Neural cell (in vitro differentiated cells): ENCODE measurements at regions not wholly inside any gene's neighbourhood (a gene's known extent, or its start where the extent isn't known, plus 50 kb on each side); places are given as distances from the start of the nearest gene placed in this dataset.

ENCODE experiments used
- H2AFZ ChIP-seq: fragments of 200-600, 300-800 bp; sonication (generic), shearing (Covaris generic); 2 replicates; pipeline ENCODE4 v1.6.0; 2014; ENCODE audit warnings: low read depth, mild to moderate bottlenecking, antibody characterized with exemption, low read length, moderate library complexity
- H3F3A ChIP-seq: fragments of 200-600 bp; shearing (Covaris generic); 2 replicates; pipeline ENCODE4 v1.6.1; 2016; ENCODE audit warnings: mild to moderate bottlenecking, moderate library complexity, mixed read lengths, antibody characterized with exemption, low read length; ENCODE audit not compliant: insufficient read depth, poor library complexity, severe bottlenecking
- H3K27ac ChIP-seq: fragments of 200-600, 300-800 bp; sonication (generic), shearing (Covaris generic); 2 replicates; pipeline ENCODE4 v1.5.1; 2014; ENCODE audit warnings: mild to moderate bottlenecking, low read length, moderate library complexity
- H3K27me3 ChIP-seq: fragments of 300-800, 200-600 bp; sonication (generic), shearing (Covaris generic); 2 replicates; pipeline ENCODE4 v1.6.0; 2014; ENCODE audit warnings: mild to moderate bottlenecking, low read depth, low read length, moderate library complexity; ENCODE audit not compliant: insufficient read depth
- H3K36me3 ChIP-seq: fragments of 300-800, 200-600 bp; sonication (generic), shearing (Covaris generic); 2 replicates; pipeline ENCODE4 v1.5.1; 2014; ENCODE audit warnings: mild to moderate bottlenecking, antibody characterized with exemption, low read length, moderate library complexity; ENCODE audit not compliant: insufficient read depth
- H3K4me2 ChIP-seq: fragments of 300-800, 200-600 bp; sonication (generic), shearing (Covaris generic); 2 replicates; pipeline ENCODE4 v1.6.0; 2014; ENCODE audit warnings: mild to moderate bottlenecking, low read length
- H3K4me3 ChIP-seq: fragments of 300-800, 200-600 bp; sonication (generic), shearing (Covaris generic); 2 replicates; pipeline ENCODE4 v1.5.1; 2014; ENCODE audit warnings: mild to moderate bottlenecking, low read length, moderate library complexity
- H3K79me2 ChIP-seq: fragments of 200-600 bp; shearing (Covaris generic); replicated peaks from 2 replicates; pipeline ENCODE4 v1.6.0; 2014; ENCODE audit warnings: mild to moderate bottlenecking, low read length, moderate library complexity; ENCODE audit not compliant: insufficient read depth
- H3K9ac ChIP-seq: fragments of 300-800, 200-600 bp; sonication (generic), shearing (Covaris generic); 2 replicates; pipeline ENCODE4 v1.6.1; 2016; ENCODE audit warnings: mild to moderate bottlenecking, low read length, mixed read lengths
- H3K9me2 ChIP-seq: fragments of 200-600 bp; shearing (Covaris generic); 2 replicates; pipeline ENCODE4 v1.6.1; 2016; ENCODE audit warnings: mild to moderate bottlenecking, low read length, mixed read lengths; ENCODE audit not compliant: insufficient read depth
- H3K9me3 ChIP-seq: fragments of 200-600, 300-800 bp; sonication (generic), shearing (Covaris generic); 2 replicates; pipeline ENCODE4 v1.6.1; 2016; ENCODE audit warnings: mild to moderate bottlenecking, mixed run types, low read length, moderate library complexity, mixed read lengths
- H4K20me1 ChIP-seq: fragments of 200-600 bp; shearing (Covaris generic); 2 replicates; pipeline ENCODE4 v1.6.1; 2016; ENCODE audit warnings: mild to moderate bottlenecking, mixed run types; ENCODE audit not compliant: insufficient read depth
- CTCF ChIP-seq: fragments of 450-650 bp; IDR thresholded peaks from 2 replicates; pipeline ENCODE4 v1.5.1; 2014; ENCODE audit warnings: antibody characterized with exemption, mild to moderate bottlenecking, moderate library complexity; ENCODE audit not compliant: poor library complexity, severe bottlenecking
- EP300 ChIP-seq: fragments of 450-650 bp; conservative IDR thresholded peaks from 2 replicates; pipeline ENCODE4 v1.6.1; 2014; ENCODE audit warnings: antibody characterized with exemption, mild to moderate bottlenecking, moderate library complexity; ENCODE audit not compliant: poor library complexity, severe bottlenecking
- EZH2 ChIP-seq: fragments of 200-600, 300-800 bp; shearing (Covaris generic), sonication (generic); IDR thresholded peaks from 2 replicates; pipeline ENCODE4 v1.6.1; 2014; ENCODE audit warnings: antibody characterized with exemption, low read length, borderline replicate concordance, mild to moderate bottlenecking; ENCODE audit not compliant: insufficient read depth, poor library complexity, severe bottlenecking
- MXI1 ChIP-seq: fragments of 450-650 bp; conservative IDR thresholded peaks from 2 replicates; pipeline ENCODE4 v1.6.1; 2014; ENCODE audit warnings: antibody characterized with exemption, mild to moderate bottlenecking; ENCODE audit not compliant: poor library complexity, severe bottlenecking
- POLR2AphosphoS5 ChIP-seq: IDR thresholded peaks from 2 replicates; pipeline ENCODE4 v1.6.1; 2012
- RAD21 ChIP-seq: fragments of 450-650 bp; conservative IDR thresholded peaks from 2 replicates; pipeline ENCODE4 v1.6.1; 2014; ENCODE audit warnings: antibody characterized with exemption, mild to moderate bottlenecking, moderate library complexity
- REST ChIP-seq: IDR thresholded peaks from 2 replicates; pipeline ENCODE4 v1.6.1; 2012; ENCODE audit warnings: borderline replicate concordance
- SMC3 ChIP-seq: fragments of 450-650 bp; conservative IDR thresholded peaks from 2 replicates; pipeline ENCODE4 v1.6.1; 2014; ENCODE audit warnings: antibody characterized with exemption, mild to moderate bottlenecking, moderate library complexity; ENCODE audit not compliant: poor library complexity
- TAF1 ChIP-seq: IDR thresholded peaks from 2 replicates; pipeline ENCODE4 v1.6.1; 2012; ENCODE audit warnings: low read depth

GRCh38 chr2:223219872-223220657, 168.1 kb downstream of the KCNE4 start:
- Histone ChIP-seq H3F3A (no peaks in the 10 kb centered on the region), H3K4me3 (no peak overlapping the region), H4K20me1 (no peaks in the 10 kb centered on the region), H3K9ac (no peak overlapping the region), H3K36me3 (no peaks in the 10 kb centered on the region), H2AFZ (no peak overlapping the region), H3K4me2 (no peak overlapping the region), H3K79me2 (no peaks in the 10 kb centered on the region), H3K9me2 (no peaks in the 10 kb centered on the region), H3K27ac (no peak overlapping the region), H3K27me3 (no peaks in the 10 kb centered on the region), H3K9me3 (no peaks in the 10 kb centered on the region)
- TF ChIP-seq MXI1 (no peak), CTCF (no peak), TAF1 (no peak), POLR2AphosphoS5 (no peak), RAD21 (no peak), EZH2 (no peak), REST (no peak), EP300 (no peak), SMC3 (no peak)

GRCh38 chr2:223220658-223220925, 168.6 kb downstream of the KCNE4 start:
- H3K9me2 ChIP-seq, result no peaks in the 10 kb centered on the region
- H3K27me3 ChIP-seq, result no peaks in the 10 kb centered on the region
- no peak overlapping the region for H3K9ac ChIP-seq
- H4K20me1 ChIP-seq, result no peaks in the 10 kb centered on the region
- no peak overlapping the region for H3K4me2 ChIP-seq
- H3K9me3 ChIP-seq, result no peaks in the 10 kb centered on the region
- no peak overlapping the region for H3K4me3 ChIP-seq
- H3K79me2 ChIP-seq, result no peaks in the 10 kb centered on the region
- H3K27ac ChIP-seq, result no peak overlapping the region
- H3F3A ChIP-seq, result no peaks in the 10 kb centered on the region
- H3K36me3 ChIP-seq, result no peaks in the 10 kb centered on the region
- TF ChIP-seq RAD21, result no peak
- TF ChIP-seq REST, result no peak
- TF ChIP-seq POLR2AphosphoS5, result no peak
- no peak for TF ChIP-seq EZH2
- no peak for TF ChIP-seq CTCF
- no peak for TF ChIP-seq SMC3
- TF ChIP-seq EP300, result no peak
- TF ChIP-seq TAF1, result no peak
- TF ChIP-seq MXI1, result no peak
- H2AFZ ChIP-seq, result no peak overlapping the region
